ENCODE measurements at regions not wholly inside any gene's neighbourhood (a gene's known extent, or its start where the extent isn't known, plus 50 kb on each side); places are given as distances from the start of the nearest gene placed in this dataset.

GRCh38 chr1:30287976-30288375 is 435.4 kb downstream of the MATN1 start:
- H3K36me3 Mint-ChIP-seq (ENCODE audit: low read depth, unreplicated experiment): no peaks in the 10 kb centered on the region
- no peak overlapping the region for H3K4me3 Mint-ChIP-seq (ENCODE audit: unreplicated experiment)
- peaks cover 4% of the 10 kb centered on the region for H3K4me1 Mint-ChIP-seq (ENCODE audit: unreplicated experiment)
- DNase-seq (ENCODE audit: low spot score): no peak
- TF ChIP-seq, protein P1, sequence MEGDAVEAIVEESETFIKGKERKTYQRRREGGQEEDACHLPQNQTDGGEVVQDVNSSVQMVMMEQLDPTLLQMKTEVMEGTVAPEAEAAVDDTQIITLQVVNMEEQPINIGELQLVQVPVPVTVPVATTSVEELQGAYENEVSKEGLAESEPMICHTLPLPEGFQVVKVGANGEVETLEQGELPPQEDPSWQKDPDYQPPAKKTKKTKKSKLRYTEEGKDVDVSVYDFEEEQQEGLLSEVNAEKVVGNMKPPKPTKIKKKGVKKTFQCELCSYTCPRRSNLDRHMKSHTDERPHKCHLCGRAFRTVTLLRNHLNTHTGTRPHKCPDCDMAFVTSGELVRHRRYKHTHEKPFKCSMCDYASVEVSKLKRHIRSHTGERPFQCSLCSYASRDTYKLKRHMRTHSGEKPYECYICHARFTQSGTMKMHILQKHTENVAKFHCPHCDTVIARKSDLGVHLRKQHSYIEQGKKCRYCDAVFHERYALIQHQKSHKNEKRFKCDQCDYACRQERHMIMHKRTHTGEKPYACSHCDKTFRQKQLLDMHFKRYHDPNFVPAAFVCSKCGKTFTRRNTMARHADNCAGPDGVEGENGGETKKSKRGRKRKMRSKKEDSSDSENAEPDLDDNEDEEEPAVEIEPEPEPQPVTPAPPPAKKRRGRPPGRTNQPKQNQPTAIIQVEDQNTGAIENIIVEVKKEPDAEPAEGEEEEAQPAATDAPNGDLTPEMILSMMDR (IDR thresholded peaks at IDR 0.05; ENCODE audit: unreplicated experiment): no peak
- no peaks in the 10 kb centered on the region for H3K9me3 Mint-ChIP-seq (ENCODE audit: unreplicated experiment)
- no peak overlapping the region for H3K27ac Mint-ChIP-seq (ENCODE audit: unreplicated experiment)
- peaks cover 3% of the 10 kb centered on the region for H3K27me3 Mint-ChIP-seq (ENCODE audit: unreplicated experiment)

- Mint-ChIP-seq H3K4me1 (ENCODE audit: unreplicated experiment) (peaks cover 4% of the 10 kb centered on the region), H3K27me3 (ENCODE audit: unreplicated experiment) (peaks cover 3% of the 10 kb centered on the region), H3K9me3 (ENCODE audit: unreplicated experiment) (no peaks in the 10 kb centered on the region), H3K36me3 (ENCODE audit: low read depth, unreplicated experiment) (no peaks in the 10 kb centered on the region), H3K27ac (ENCODE audit: unreplicated experiment) (no peak overlapping the region), H3K4me3 (ENCODE audit: unreplicated experiment) (no peak overlapping the region)
- no peak for DNase-seq (ENCODE audit: low spot score)
- TF ChIP-seq, protein P1 (IDR thresholded peaks at IDR 0.05; ENCODE audit: unreplicated experiment): no peak
Observed at GRCh38 chr1:30286988-30287839, 436.2 kb downstream of the MATN1 start.

GRCh38 chr1:30286241-30286987 is 437.0 kb downstream of the MATN1 start:
- TF ChIP-seq, protein P1 (IDR thresholded peaks at IDR 0.05; ENCODE audit: unreplicated experiment): no peak
- no peaks in the 10 kb centered on the region for H3K9me3 Mint-ChIP-seq (ENCODE audit: unreplicated experiment)
- peaks cover 3% of the 10 kb centered on the region for H3K27me3 Mint-ChIP-seq (ENCODE audit: unreplicated experiment)
- peaks cover 4% of the 10 kb centered on the region for H3K4me1 Mint-ChIP-seq (ENCODE audit: unreplicated experiment)
- no peaks in the 10 kb centered on the region for H3K36me3 Mint-ChIP-seq (ENCODE audit: low read depth, unreplicated experiment)
- no peak for DNase-seq (ENCODE audit: low spot score)
- H3K4me3 Mint-ChIP-seq (ENCODE audit: unreplicated experiment): no peak overlapping the region
- H3K27ac Mint-ChIP-seq (ENCODE audit: unreplicated experiment): no peak overlapping the region

DNA sequence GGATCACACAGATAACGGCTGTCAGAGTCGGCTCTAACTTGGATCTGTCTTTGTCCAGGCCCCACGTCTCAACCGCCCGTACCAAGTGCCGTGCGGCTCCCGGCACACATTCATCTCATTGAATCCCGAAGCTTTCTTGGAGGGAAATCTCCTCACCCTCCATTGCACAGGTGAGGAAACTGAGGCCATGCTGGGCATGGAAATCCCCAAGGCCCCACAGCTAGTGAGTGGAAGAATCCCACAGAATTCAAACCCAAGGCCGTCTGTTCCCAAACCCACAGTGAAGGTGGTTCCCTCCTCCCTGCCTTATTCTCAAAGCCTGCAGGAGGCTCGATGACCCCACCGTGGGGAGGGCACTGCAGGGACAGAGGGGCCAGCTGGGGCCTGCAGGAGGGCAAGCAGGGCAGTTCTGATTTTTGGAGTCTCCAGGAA is 437.9 kb downstream of the MATN1 start:
- Mint-ChIP-seq H3K27me3 (ENCODE audit: unreplicated experiment) (peaks cover 3% of the 10 kb centered on the region), H3K4me3 (ENCODE audit: unreplicated experiment) (no peak overlapping the region), H3K4me1 (ENCODE audit: unreplicated experiment) (peaks cover 4% of the 10 kb centered on the region), H3K27ac (ENCODE audit: unreplicated experiment) (no peak overlapping the region), H3K36me3 (ENCODE audit: low read depth, unreplicated experiment) (no peaks in the 10 kb centered on the region), H3K9me3 (ENCODE audit: unreplicated experiment) (no peaks in the 10 kb centered on the region)
- TF ChIP-seq, protein P1 (IDR thresholded peaks at IDR 0.05; ENCODE audit: unreplicated experiment): no peak
- DNase-seq (ENCODE audit: low spot score): no peak

Measured in endothelial cell (in vitro differentiated cells).